IPS-18a (cell line): ENCODE measurements at regions not wholly inside any gene's neighbourhood (a gene's known extent, or its start where the extent isn't known, plus 50 kb on each side); places are given as distances from the start of the nearest gene placed in this dataset.

Experiments
- H3K27ac ChIP-seq: one replicate; pipeline ENCODE4 v1.5.1; 2013; ENCODE audit warnings: low read length
- H3K27me3 ChIP-seq: one replicate; pipeline ENCODE4 v1.6.1; 2013; ENCODE audit warnings: mild to moderate bottlenecking, low read length; ENCODE audit not compliant: control insufficient read depth, insufficient read depth
- H3K36me3 ChIP-seq: one replicate; pipeline ENCODE4 v1.6.1; 2013; ENCODE audit warnings: low read depth, low read length; ENCODE audit not compliant: control insufficient read depth
- H3K4me1 ChIP-seq: one replicate; pipeline ENCODE4 v1.6.1; 2013; ENCODE audit warnings: low read depth, low read length; ENCODE audit not compliant: control insufficient read depth
- H3K4me3 ChIP-seq: one replicate; pipeline ENCODE4 v1.5.1; 2013; ENCODE audit warnings: low read length
- H3K9ac ChIP-seq: one replicate; pipeline ENCODE4 v1.6.1; 2013; ENCODE audit warnings: mild to moderate bottlenecking, low read length, moderate library complexity
- H3K9me3 ChIP-seq: one replicate; pipeline ENCODE4 v1.6.1; 2013; ENCODE audit warnings: low read depth, low read length; ENCODE audit not compliant: control insufficient read depth

DNA sequence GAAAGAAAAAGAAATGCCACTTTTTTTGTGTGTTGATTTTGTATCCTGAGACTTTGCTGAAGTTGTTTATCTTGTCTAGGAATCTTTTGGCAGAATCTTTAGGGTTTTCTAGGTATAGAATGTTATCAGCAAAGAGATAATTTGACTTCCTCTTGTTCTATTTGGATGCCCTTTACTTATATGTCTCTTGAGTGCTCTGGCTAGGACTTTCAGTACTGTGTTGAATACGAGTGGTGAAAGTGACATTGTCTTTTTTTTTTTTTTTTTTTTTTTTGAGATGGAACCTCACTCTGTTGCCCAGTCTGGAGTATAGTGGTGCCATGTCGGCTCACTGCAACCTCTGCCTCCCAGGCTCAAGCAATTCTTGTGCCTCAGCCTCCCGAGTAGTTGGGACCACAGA is 64.7 kb upstream of the NPHP3 start:
- no peak overlapping the region for H3K9ac ChIP-seq
- H3K4me3 ChIP-seq = no peak overlapping the region
- no peaks in the 10 kb centered on the region for H3K9me3 ChIP-seq
- peaks cover 10% of the 10 kb centered on the region for H3K4me1 ChIP-seq
- no peaks in the 10 kb centered on the region for H3K36me3 ChIP-seq
- H3K27ac ChIP-seq = no peak overlapping the region
- no peaks in the 10 kb centered on the region for H3K27me3 ChIP-seq

DNA sequence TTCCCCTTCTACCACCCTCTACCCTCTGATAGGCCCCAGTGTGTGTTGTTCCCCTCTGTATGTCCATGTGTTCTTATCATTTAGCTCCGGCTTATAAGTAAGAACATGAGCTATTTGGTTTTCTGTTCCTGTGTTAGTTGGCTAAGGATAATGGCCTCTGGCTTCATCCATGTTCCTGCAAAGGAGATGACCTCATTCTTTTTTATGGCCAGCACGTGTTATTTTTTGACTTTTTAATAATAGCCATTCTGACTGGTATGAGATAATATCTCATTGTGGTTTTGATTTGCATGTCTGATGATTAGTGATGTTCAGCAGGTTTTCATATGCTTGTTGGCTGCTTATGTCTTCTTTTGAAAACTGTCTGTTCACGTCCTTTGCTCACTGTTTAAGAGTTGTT is 63.1 kb upstream of the NPHP3 start:
- Histone ChIP-seq H3K36me3 (no peaks in the 10 kb centered on the region), H3K9ac (no peak overlapping the region), H3K9me3 (no peaks in the 10 kb centered on the region), H3K27me3 (no peaks in the 10 kb centered on the region), H3K27ac (no peak overlapping the region), H3K4me1 (peaks cover 10% of the 10 kb centered on the region), H3K4me3 (no peak overlapping the region)

- Histone ChIP-seq H3K9me3 (no peaks in the 10 kb centered on the region), H3K27ac (no peak overlapping the region), H3K4me1 (peaks cover 10% of the 10 kb centered on the region)
Observed at GRCh38 chr3:132784502-132785025, 62.4 kb upstream of the NPHP3 start.

GRCh38 chr3:132783152-132783551 is 60.9 kb upstream of the NPHP3 start:
- Histone ChIP-seq H3K27ac (no peak overlapping the region), H3K36me3 (no peaks in the 10 kb centered on the region), H3K27me3 (no peaks in the 10 kb centered on the region), H3K9ac (no peak overlapping the region), H3K4me3 (peak overlapping the region; percentile 6), H3K9me3 (no peaks in the 10 kb centered on the region), H3K4me1 (peaks cover 10% of the 10 kb centered on the region)

More at GRCh38 chr3:132784502-132785025, 62.4 kb upstream of the NPHP3 start:
- no peak overlapping the region for H3K9ac ChIP-seq
- H3K4me3 ChIP-seq = no peak overlapping the region
- H3K36me3 ChIP-seq = no peaks in the 10 kb centered on the region
- H3K27me3 ChIP-seq = no peaks in the 10 kb centered on the region

- no peak overlapping the region for H3K9ac ChIP-seq
- no peaks in the 10 kb centered on the region for H3K27me3 ChIP-seq
- peaks cover 10% of the 10 kb centered on the region for H3K4me1 ChIP-seq
- H3K4me3 ChIP-seq = no peak overlapping the region
- H3K36me3 ChIP-seq = no peaks in the 10 kb centered on the region
- H3K9me3 ChIP-seq = no peaks in the 10 kb centered on the region
- no peak overlapping the region for H3K27ac ChIP-seq
Observed at GRCh38 chr3:132781922-132782321, 59.7 kb upstream of the NPHP3 start.

DNA sequence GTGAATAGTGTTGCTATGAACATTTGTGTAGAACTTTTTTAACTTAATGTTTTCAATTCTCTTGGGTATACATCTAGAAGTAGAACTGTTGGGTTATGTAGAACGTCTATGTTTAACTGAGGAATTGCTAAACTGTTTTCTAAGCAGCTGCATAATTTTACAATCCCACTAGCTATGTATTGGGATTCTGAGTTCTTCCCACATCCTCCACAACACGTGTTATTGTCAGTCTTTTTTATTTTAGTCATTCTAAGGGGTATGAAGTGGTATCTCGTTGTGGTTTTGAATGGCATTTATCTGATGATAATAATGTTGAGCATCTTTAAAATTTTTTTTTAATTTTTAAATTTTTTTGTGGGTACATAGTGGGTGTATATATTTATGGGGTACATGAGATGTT is 55.0 kb upstream of the NPHP3 start:
- no peaks in the 10 kb centered on the region for H3K27me3 ChIP-seq
- H3K27ac ChIP-seq = no peak overlapping the region
- no peaks in the 10 kb centered on the region for H3K9me3 ChIP-seq
- no peaks in the 10 kb centered on the region for H3K4me1 ChIP-seq
- H3K9ac ChIP-seq = no peak overlapping the region
- H3K4me3 ChIP-seq = no peak overlapping the region
- H3K36me3 ChIP-seq = no peaks in the 10 kb centered on the region

- Histone ChIP-seq H3K27me3 (no peaks in the 10 kb centered on the region), H3K4me3 (no peak overlapping the region), H3K9me3 (no peaks in the 10 kb centered on the region), H3K36me3 (no peaks in the 10 kb centered on the region), H3K9ac (no peak overlapping the region), H3K4me1 (no peaks in the 10 kb centered on the region), H3K27ac (no peak overlapping the region)
Observed at GRCh38 chr3:132773071-132773619, 50.9 kb upstream of the NPHP3 start.

DNA sequence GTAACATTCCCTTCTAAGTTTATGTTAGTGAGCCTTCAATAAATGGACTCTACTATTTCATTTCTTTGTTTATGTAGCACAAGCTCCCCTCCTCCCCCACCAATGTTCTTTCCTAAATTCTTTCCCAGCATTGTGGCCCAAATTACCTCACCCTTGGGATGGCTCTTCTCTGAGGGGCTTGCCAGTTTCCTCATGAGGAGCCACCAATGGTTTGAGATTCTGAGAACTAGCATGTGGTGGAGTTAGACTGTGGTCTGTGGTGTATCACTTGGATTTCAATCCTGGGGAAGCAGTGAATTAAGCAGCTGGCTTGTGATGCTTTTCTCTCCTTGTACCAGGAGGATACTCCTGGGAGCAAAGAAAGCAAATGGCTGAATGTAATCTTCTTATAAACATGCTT is 50.0 kb upstream of the NPHP3 start:
- H3K27me3 ChIP-seq = no peaks in the 10 kb centered on the region
- H3K36me3 ChIP-seq = no peaks in the 10 kb centered on the region
- H3K4me1 ChIP-seq = no peaks in the 10 kb centered on the region
- no peaks in the 10 kb centered on the region for H3K9me3 ChIP-seq
- no peak overlapping the region for H3K9ac ChIP-seq
- no peak overlapping the region for H3K27ac ChIP-seq
- H3K4me3 ChIP-seq = no peak overlapping the region
